ENCODE measurements at regions not wholly inside any gene's neighbourhood (a gene's known extent, or its start where the extent isn't known, plus 50 kb on each side); places are given as distances from the start of the nearest gene placed in this dataset.
A peak's percentile ranks its signal among the peaks of the same experiment; 100 is the strongest.
"Not testable (repeated sequence)": the region's sequence is repeated elsewhere in the genome, so short reads cannot be mapped to it uniquely, and the experiment has no call there.

GRCh38 chr3:145678401-145678800 lies 482.6 kb downstream of the PLOD2 start:
- DNase-seq = no peak

GRCh38 chr3:145681181-145681580 lies 479.8 kb downstream of the PLOD2 start:
- DNase-seq = no peak

- DNase-seq = not testable (repeated sequence)
These were observed 473.0 kb downstream of the PLOD2 start for GRCh38 chr3:145687978-145688377.

GRCh38 chr3:145692751-145693150 lies 468.2 kb downstream of the PLOD2 start:
- no peak for DNase-seq

GRCh38 chr3:145696011-145696410 lies 465.0 kb downstream of the PLOD2 start:
- DNase-seq = no peak

- no peak for DNase-seq
These were observed 462.7 kb downstream of the PLOD2 start for GRCh38 chr3:145698250-145698649.

GRCh38 chr3:145698749-145699148 lies 462.2 kb downstream of the PLOD2 start:
- no peak for DNase-seq

- DNase-seq = no peak
These were observed 457.0 kb downstream of the PLOD2 start for GRCh38 chr3:145704020-145704419.

GRCh38 chr3:145709779-145710178 lies 451.2 kb downstream of the PLOD2 start:
- DNase-seq = not testable (repeated sequence)

GRCh38 chr3:145716519-145716918 lies 444.5 kb downstream of the PLOD2 start:
- no peak for DNase-seq

GRCh38 chr3:145719114-145719513 lies 441.9 kb downstream of the PLOD2 start:
- no peak for DNase-seq

- DNase-seq = no peak
These were observed 439.6 kb downstream of the PLOD2 start for GRCh38 chr3:145721273-145721805.

GRCh38 chr3:145721815-145722214 lies 439.2 kb downstream of the PLOD2 start:
- no peak for DNase-seq

- DNase-seq = peak in 4 of 56 donors; percentile 1 to 8 (median 2)
These were observed 433.5 kb downstream of the PLOD2 start for GRCh38 chr3:145727476-145727875.

- DNase-seq = no peak
These were observed 425.4 kb downstream of the PLOD2 start for GRCh38 chr3:145735631-145736030.

GRCh38 chr3:145737952-145738351 lies 423.0 kb downstream of the PLOD2 start:
- DNase-seq = no peak

GRCh38 chr3:145739926-145740325 lies 421.1 kb downstream of the PLOD2 start:
- no peak for DNase-seq

GRCh38 chr3:145750657-145751056 lies 410.3 kb downstream of the PLOD2 start:
- DNase-seq = no peak

- no peak for DNase-seq
These were observed 408.4 kb downstream of the PLOD2 start for GRCh38 chr3:145752576-145752975.

GRCh38 chr3:145754605-145755289 lies 406.2 kb downstream of the PLOD2 start:
- DNase-seq = no peak

- DNase-seq = no peak
These were observed 400.9 kb downstream of the PLOD2 start for GRCh38 chr3:145760036-145760435.

- DNase-seq = no peak
These were observed 393.1 kb downstream of the PLOD2 start for GRCh38 chr3:145767909-145768308.

GRCh38 chr3:145776782-145777408 lies 384.1 kb downstream of the PLOD2 start:
- peak in 5 of 56 donors; percentile 0 to 52 (median 6) for DNase-seq

All from amygdala (tissue), 56 donors.